ENCODE measurements at regions not wholly inside any gene's neighbourhood (a gene's known extent, or its start where the extent isn't known, plus 50 kb on each side); places are given as distances from the start of the nearest gene placed in this dataset.
"Not testable (repeated sequence)": the region's sequence is repeated elsewhere in the genome, so short reads cannot be mapped to it uniquely, and the experiment has no call there.

GRCh38 chr1:222053790-222054294, 312.0 kb upstream of the DUSP10 start:
- DNase-seq, result no peak
- Histone ChIP-seq H3K4me2 (ENCODE audit: low read depth, low read length) (no peak overlapping the region), H3F3A (ENCODE audit: insufficient read depth, low read length) (no peaks in the 10 kb centered on the region), H3K27ac (ENCODE audit: low read length) (no peak overlapping the region), H3K9me3 (replicated peaks; ENCODE audit: insufficient read depth, low read length) (no peaks in the 10 kb centered on the region), H2AFZ (ENCODE audit: low read length) (no peak overlapping the region), H3K4me3 (ENCODE audit: low read length) (no peak overlapping the region), H3K36me3 (replicated peaks; ENCODE audit: insufficient read depth, low read length) (no peaks in the 10 kb centered on the region), H3K4me1 (ENCODE audit: low read length) (no peaks in the 10 kb centered on the region), H3K27me3 (replicated peaks; ENCODE audit: insufficient read depth, low read length) (no peaks in the 10 kb centered on the region), H3K79me2 (ENCODE audit: low read length) (no peaks in the 10 kb centered on the region), H3K9ac (ENCODE audit: low read length) (no peak overlapping the region), H4K20me1 (ENCODE audit: insufficient read depth, low read length) (no peaks in the 10 kb centered on the region), H3K9me2 (replicated peaks; ENCODE audit: insufficient read depth, low read length) (no peaks in the 10 kb centered on the region)
- no peak for TF ChIP-seq CTCF (IDR thresholded peaks at IDR 0.05; ENCODE audit: low read length)
- TF ChIP-seq EZH2phosphoT487 (IDR thresholded peaks at IDR 0.05; ENCODE audit: low read length), result no peak
- no peak for TF ChIP-seq EZH2 (optimal IDR thresholded peaks at IDR 0.05; ENCODE audit: low read depth, low read length)

GRCh38 chr1:222051311-222051710, 309.4 kb upstream of the DUSP10 start:
- DNase-seq, result not testable (repeated sequence)

GRCh38 chr1:222049661-222050060, 307.8 kb upstream of the DUSP10 start:
- H3K9me2 ChIP-seq (replicated peaks; ENCODE audit: insufficient read depth, low read length); H3K4me1 ChIP-seq (ENCODE audit: low read length); H4K20me1 ChIP-seq (ENCODE audit: insufficient read depth, low read length); H3K36me3 ChIP-seq (replicated peaks; ENCODE audit: insufficient read depth, low read length); H3K9ac ChIP-seq (ENCODE audit: low read length); H3K9me3 ChIP-seq (replicated peaks; ENCODE audit: insufficient read depth, low read length); H3K27ac ChIP-seq (ENCODE audit: low read length); H3K4me3 ChIP-seq (ENCODE audit: low read length); H2AFZ ChIP-seq (ENCODE audit: low read length); H3K27me3 ChIP-seq (replicated peaks; ENCODE audit: insufficient read depth, low read length); H3K79me2 ChIP-seq (ENCODE audit: low read length); H3K4me2 ChIP-seq (ENCODE audit: low read depth, low read length); DNase-seq; H3F3A ChIP-seq (ENCODE audit: insufficient read depth, low read length): not testable (repeated sequence)

More at GRCh38 chr1:222051311-222051710, 309.4 kb upstream of the DUSP10 start:
- not testable (repeated sequence) for H3K9ac ChIP-seq (ENCODE audit: low read length); H3F3A ChIP-seq (ENCODE audit: insufficient read depth, low read length); H3K27ac ChIP-seq (ENCODE audit: low read length); H3K79me2 ChIP-seq (ENCODE audit: low read length); H3K4me2 ChIP-seq (ENCODE audit: low read depth, low read length); H3K4me3 ChIP-seq (ENCODE audit: low read length); H4K20me1 ChIP-seq (ENCODE audit: insufficient read depth, low read length); H3K36me3 ChIP-seq (replicated peaks; ENCODE audit: insufficient read depth, low read length); H3K9me2 ChIP-seq (replicated peaks; ENCODE audit: insufficient read depth, low read length); H3K27me3 ChIP-seq (replicated peaks; ENCODE audit: insufficient read depth, low read length); H3K9me3 ChIP-seq (replicated peaks; ENCODE audit: insufficient read depth, low read length); H2AFZ ChIP-seq (ENCODE audit: low read length); H3K4me1 ChIP-seq (ENCODE audit: low read length)

- Histone ChIP-seq H3K4me2 (ENCODE audit: low read depth, low read length) (no peak overlapping the region), H3K9ac (ENCODE audit: low read length) (no peak overlapping the region), H3K9me3 (replicated peaks; ENCODE audit: insufficient read depth, low read length) (no peaks in the 10 kb centered on the region), H2AFZ (ENCODE audit: low read length) (no peak overlapping the region), H3K4me1 (ENCODE audit: low read length) (no peaks in the 10 kb centered on the region), H3K27me3 (replicated peaks; ENCODE audit: insufficient read depth, low read length) (no peaks in the 10 kb centered on the region), H3K4me3 (ENCODE audit: low read length) (no peak overlapping the region), H3K36me3 (replicated peaks; ENCODE audit: insufficient read depth, low read length) (no peaks in the 10 kb centered on the region), H3K9me2 (replicated peaks; ENCODE audit: insufficient read depth, low read length) (no peaks in the 10 kb centered on the region), H3F3A (ENCODE audit: insufficient read depth, low read length) (no peaks in the 10 kb centered on the region), H4K20me1 (ENCODE audit: insufficient read depth, low read length) (no peaks in the 10 kb centered on the region), H3K27ac (ENCODE audit: low read length) (no peak overlapping the region), H3K79me2 (ENCODE audit: low read length) (no peaks in the 10 kb centered on the region)
- no peak for TF ChIP-seq CTCF (IDR thresholded peaks at IDR 0.05; ENCODE audit: low read length)
- no peak for TF ChIP-seq EZH2phosphoT487 (IDR thresholded peaks at IDR 0.05; ENCODE audit: low read length)
- TF ChIP-seq EZH2 (optimal IDR thresholded peaks at IDR 0.05; ENCODE audit: low read depth, low read length), result no peak
- DNase-seq, result no peak
These were observed 307.3 kb upstream of the DUSP10 start for GRCh38 chr1:222049176-222049575.
